AG09309 (cell line): ENCODE measurements at regions not wholly inside any gene's neighbourhood (a gene's known extent, or its start where the extent isn't known, plus 50 kb on each side); places are given as distances from the start of the nearest gene placed in this dataset.

Experiments
- DNase-seq: peaks from one replicate; pipeline ENCODE4 v3.0.0-alpha.2; 2010; ENCODE audit warnings: low read depth
- H3K4me3 ChIP-seq: 2 replicates; pipeline ENCODE4 v1.5.1; 2011; ENCODE audit warnings: mild to moderate bottlenecking, low read depth, low read length, moderate library complexity; ENCODE audit not compliant: control insufficient read depth
- TF ChIP-seq, protein P1 (sequence below): IDR thresholded peaks from 2 replicates; pipeline ENCODE4 v1.5.1; 2011; ENCODE audit warnings: mild to moderate bottlenecking, low read depth, low read length, inconsistent platforms; ENCODE audit not compliant: insufficient read depth, control insufficient read depth; ENCODE audit errors: missing control alignments

GRCh38 chr12:92369056-92369455, 223.4 kb upstream of the BTG1 start:
- no peak for DNase-seq
- H3K4me3 ChIP-seq = no peak overlapping the region
- TF ChIP-seq, protein P1, sequence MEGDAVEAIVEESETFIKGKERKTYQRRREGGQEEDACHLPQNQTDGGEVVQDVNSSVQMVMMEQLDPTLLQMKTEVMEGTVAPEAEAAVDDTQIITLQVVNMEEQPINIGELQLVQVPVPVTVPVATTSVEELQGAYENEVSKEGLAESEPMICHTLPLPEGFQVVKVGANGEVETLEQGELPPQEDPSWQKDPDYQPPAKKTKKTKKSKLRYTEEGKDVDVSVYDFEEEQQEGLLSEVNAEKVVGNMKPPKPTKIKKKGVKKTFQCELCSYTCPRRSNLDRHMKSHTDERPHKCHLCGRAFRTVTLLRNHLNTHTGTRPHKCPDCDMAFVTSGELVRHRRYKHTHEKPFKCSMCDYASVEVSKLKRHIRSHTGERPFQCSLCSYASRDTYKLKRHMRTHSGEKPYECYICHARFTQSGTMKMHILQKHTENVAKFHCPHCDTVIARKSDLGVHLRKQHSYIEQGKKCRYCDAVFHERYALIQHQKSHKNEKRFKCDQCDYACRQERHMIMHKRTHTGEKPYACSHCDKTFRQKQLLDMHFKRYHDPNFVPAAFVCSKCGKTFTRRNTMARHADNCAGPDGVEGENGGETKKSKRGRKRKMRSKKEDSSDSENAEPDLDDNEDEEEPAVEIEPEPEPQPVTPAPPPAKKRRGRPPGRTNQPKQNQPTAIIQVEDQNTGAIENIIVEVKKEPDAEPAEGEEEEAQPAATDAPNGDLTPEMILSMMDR = no peak

GRCh38 chr12:92365836-92366235, 220.2 kb upstream of the BTG1 start:
- H3K4me3 ChIP-seq = no peak overlapping the region
- no peak for DNase-seq
- TF ChIP-seq, protein P1 = no peak

GRCh38 chr12:92365333-92365732, 219.7 kb upstream of the BTG1 start:
- TF ChIP-seq, protein P1 = no peak
- H3K4me3 ChIP-seq = no peak overlapping the region
- no peak for DNase-seq

DNA sequence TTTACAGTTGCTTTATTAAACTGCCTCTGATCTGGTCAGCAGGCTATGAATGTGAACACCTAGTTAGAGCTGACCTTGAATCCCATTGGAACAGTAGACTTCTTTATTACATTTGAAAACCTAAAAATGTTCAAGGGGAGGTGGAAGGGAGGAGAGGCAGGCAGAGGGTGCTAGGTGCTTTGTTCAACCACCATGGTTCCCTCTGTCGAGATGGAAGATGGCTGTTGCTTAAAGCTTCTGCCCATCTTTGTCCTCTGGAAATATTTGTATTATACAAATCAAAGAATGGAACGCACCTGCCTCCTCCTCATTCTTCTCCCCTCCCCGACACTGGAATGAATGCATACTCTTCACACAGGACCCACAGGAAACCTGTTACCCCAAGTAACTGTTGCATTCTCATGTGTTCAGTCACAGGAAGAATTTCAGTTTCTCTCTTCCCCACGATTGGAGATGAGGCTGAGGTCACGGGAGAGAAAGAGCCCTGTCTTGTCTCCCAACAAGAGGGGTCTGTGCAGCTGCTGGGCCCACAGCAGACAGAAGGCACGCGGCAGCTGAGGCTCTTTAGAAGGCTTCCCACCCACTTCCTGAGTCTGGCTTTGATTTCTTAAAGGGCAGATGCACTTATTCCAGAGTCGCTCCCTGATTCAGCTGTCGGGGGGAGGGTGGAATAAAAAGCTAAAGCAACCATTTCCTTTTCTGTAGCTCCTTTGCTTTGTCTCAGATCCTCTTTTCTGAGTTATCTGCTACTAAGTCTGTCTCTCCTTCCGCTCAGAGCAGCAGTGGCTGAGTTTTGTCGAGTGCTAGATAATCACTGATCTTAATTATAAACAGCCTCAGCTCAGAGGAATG, 217.9 kb upstream of the BTG1 start:
- no peak overlapping the region for H3K4me3 ChIP-seq
- TF ChIP-seq, protein P1 = no peak
- no peak for DNase-seq

- no peak for DNase-seq
- no peak overlapping the region for H3K4me3 ChIP-seq
- TF ChIP-seq, protein P1 = no peak
Observed at GRCh38 chr12:92362785-92363184, 217.1 kb upstream of the BTG1 start.

DNA sequence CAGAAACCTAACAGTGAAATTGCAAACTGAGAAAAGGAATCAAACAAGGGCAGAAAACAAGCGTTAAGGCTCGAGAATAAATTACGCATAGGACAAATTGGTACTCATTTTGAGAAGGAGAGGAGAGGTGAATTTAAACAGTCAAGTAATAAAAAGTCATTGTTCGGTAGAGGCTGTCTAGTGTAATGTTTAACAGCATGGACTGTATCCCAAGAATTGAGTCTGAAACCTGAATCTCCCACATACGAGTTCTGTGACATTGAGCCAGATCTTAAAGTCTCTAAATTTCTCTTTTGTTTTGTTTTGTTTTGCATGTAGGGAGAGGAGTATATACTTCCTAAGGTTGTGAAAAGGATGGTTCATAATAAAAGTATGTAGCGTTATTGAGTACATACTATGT, 216.5 kb upstream of the BTG1 start:
- H3K4me3 ChIP-seq = no peak overlapping the region
- TF ChIP-seq, protein P1 = no peak
- DNase-seq = no peak
